ENCODE measurements at regions not wholly inside any gene's neighbourhood (a gene's known extent, or its start where the extent isn't known, plus 50 kb on each side); places are given as distances from the start of the nearest gene placed in this dataset.

GRCh38 chr1:229089586-229090208, 181.2 kb upstream of the RAB4A start:
- no peak overlapping the region for H2AFZ ChIP-seq (ENCODE audit: low read depth)
- no peaks in the 10 kb centered on the region for H3K79me2 ChIP-seq (ENCODE audit: insufficient read depth, low read depth)
- H3K9ac ChIP-seq = no peak overlapping the region
- no peaks in the 10 kb centered on the region for H3K36me3 ChIP-seq (ENCODE audit: insufficient read depth)
- H3K4me3 ChIP-seq (IDR thresholded peaks at IDR 0.05; ENCODE audit: insufficient read depth, low read depth, low read length) = no peak overlapping the region
- no peaks in the 10 kb centered on the region for H4K20me1 ChIP-seq (ENCODE audit: insufficient read depth)
- no peaks in the 10 kb centered on the region for H3K27me3 ChIP-seq (ENCODE audit: insufficient read depth, low read depth)
- H3K4me1 ChIP-seq (ENCODE audit: low read depth, poor library complexity, severe bottlenecking) = no peaks in the 10 kb centered on the region
- H3K27ac ChIP-seq = no peak overlapping the region
- no peak overlapping the region for H3K4me2 ChIP-seq
- no peak for TF ChIP-seq CTCF (conservative IDR thresholded peaks at IDR 0.05; ENCODE audit: low read depth, low read length)

GRCh38 chr1:229091721-229092136, 179.2 kb upstream of the RAB4A start:
- H3K4me3 ChIP-seq (IDR thresholded peaks at IDR 0.05; ENCODE audit: insufficient read depth, low read depth, low read length) = no peak overlapping the region
- H3K79me2 ChIP-seq (ENCODE audit: insufficient read depth, low read depth) = no peaks in the 10 kb centered on the region
- H3K27ac ChIP-seq = no peak overlapping the region
- no peak overlapping the region for H3K4me2 ChIP-seq
- no peak overlapping the region for H3K9ac ChIP-seq
- no peaks in the 10 kb centered on the region for H3K36me3 ChIP-seq (ENCODE audit: insufficient read depth)
- TF ChIP-seq CTCF (conservative IDR thresholded peaks at IDR 0.05; ENCODE audit: low read depth, low read length) = no peak
- no peaks in the 10 kb centered on the region for H4K20me1 ChIP-seq (ENCODE audit: insufficient read depth)
- H3K27me3 ChIP-seq (ENCODE audit: insufficient read depth, low read depth) = no peaks in the 10 kb centered on the region
- no peak overlapping the region for H2AFZ ChIP-seq (ENCODE audit: low read depth)
- H3K4me1 ChIP-seq (ENCODE audit: low read depth, poor library complexity, severe bottlenecking) = no peaks in the 10 kb centered on the region

- Histone ChIP-seq H2AFZ (ENCODE audit: low read depth) (no peak overlapping the region), H3K79me2 (ENCODE audit: insufficient read depth, low read depth) (no peaks in the 10 kb centered on the region), H4K20me1 (ENCODE audit: insufficient read depth) (no peaks in the 10 kb centered on the region), H3K4me1 (ENCODE audit: low read depth, poor library complexity, severe bottlenecking) (no peaks in the 10 kb centered on the region), H3K4me2 (no peak overlapping the region), H3K27me3 (ENCODE audit: insufficient read depth, low read depth) (no peaks in the 10 kb centered on the region), H3K4me3 (IDR thresholded peaks at IDR 0.05; ENCODE audit: insufficient read depth, low read depth, low read length) (no peak overlapping the region), H3K9ac (no peak overlapping the region), H3K36me3 (ENCODE audit: insufficient read depth) (no peaks in the 10 kb centered on the region), H3K27ac (no peak overlapping the region)
- no peak for TF ChIP-seq CTCF (conservative IDR thresholded peaks at IDR 0.05; ENCODE audit: low read depth, low read length)
These were observed 178.3 kb upstream of the RAB4A start for GRCh38 chr1:229092377-229093237.

GRCh38 chr1:229093238-229093540, 177.7 kb upstream of the RAB4A start:
- no peak overlapping the region for H2AFZ ChIP-seq (ENCODE audit: low read depth)
- no peak for TF ChIP-seq CTCF (conservative IDR thresholded peaks at IDR 0.05; ENCODE audit: low read depth, low read length)
- no peaks in the 10 kb centered on the region for H4K20me1 ChIP-seq (ENCODE audit: insufficient read depth)
- H3K79me2 ChIP-seq (ENCODE audit: insufficient read depth, low read depth) = no peaks in the 10 kb centered on the region
- no peaks in the 10 kb centered on the region for H3K36me3 ChIP-seq (ENCODE audit: insufficient read depth)
- no peak overlapping the region for H3K9ac ChIP-seq
- H3K27me3 ChIP-seq (ENCODE audit: insufficient read depth, low read depth) = no peaks in the 10 kb centered on the region
- no peak overlapping the region for H3K4me2 ChIP-seq
- no peak overlapping the region for H3K27ac ChIP-seq
- H3K4me3 ChIP-seq (IDR thresholded peaks at IDR 0.05; ENCODE audit: insufficient read depth, low read depth, low read length) = no peak overlapping the region
- H3K4me1 ChIP-seq (ENCODE audit: low read depth, poor library complexity, severe bottlenecking) = no peaks in the 10 kb centered on the region
